AG08396 (cell line): ENCODE measurements at regions not wholly inside any gene's neighbourhood (a gene's known extent, or its start where the extent isn't known, plus 50 kb on each side); places are given as distances from the start of the nearest gene placed in this dataset.

Source experiments
- DNase-seq: peaks from one replicate; pipeline ENCODE4 v3.0.0; 2012; ENCODE audit warnings: low spot score, mixed read lengths

DNA sequence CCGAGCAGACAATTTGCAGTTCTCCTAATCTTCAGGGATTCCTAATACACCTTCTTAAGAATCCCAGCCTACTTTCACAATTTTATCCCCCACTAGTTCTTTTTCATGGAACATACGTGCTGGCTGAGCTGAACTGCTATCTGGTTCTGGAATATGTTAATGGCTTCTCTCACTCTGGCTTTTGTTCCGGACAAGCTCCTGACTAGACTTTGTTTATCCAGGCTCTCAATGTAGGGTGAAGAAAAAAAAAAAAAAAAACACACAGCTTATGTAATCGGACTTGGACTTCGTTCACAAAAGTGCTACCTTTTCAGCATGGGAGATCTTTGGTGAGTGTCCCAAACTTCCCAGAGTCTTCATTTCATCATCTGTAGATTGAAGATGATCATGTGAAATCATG lies 555.4 kb upstream of the CPEB2 start:
- DNase-seq = no peak

DNA sequence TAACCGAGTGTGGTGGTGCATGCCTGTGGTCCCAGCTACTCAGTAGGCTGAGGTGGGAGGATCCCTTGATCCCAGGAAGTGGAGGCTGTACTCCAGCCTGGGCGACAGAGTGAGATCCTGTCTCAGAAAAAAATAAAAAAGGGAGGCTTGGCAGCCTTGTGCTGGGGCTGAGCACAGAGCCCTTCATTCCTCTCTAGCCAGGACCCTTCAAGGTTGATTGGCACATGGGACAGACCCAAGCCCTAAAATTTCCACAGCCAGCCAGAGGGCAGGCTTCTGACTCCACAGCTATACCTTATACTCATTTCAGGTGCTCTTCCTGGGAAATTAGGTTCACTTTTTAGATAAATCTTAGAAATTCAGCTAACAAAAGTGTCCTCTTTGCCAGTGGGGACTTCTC lies 553.0 kb upstream of the CPEB2 start:
- no peak for DNase-seq

DNA sequence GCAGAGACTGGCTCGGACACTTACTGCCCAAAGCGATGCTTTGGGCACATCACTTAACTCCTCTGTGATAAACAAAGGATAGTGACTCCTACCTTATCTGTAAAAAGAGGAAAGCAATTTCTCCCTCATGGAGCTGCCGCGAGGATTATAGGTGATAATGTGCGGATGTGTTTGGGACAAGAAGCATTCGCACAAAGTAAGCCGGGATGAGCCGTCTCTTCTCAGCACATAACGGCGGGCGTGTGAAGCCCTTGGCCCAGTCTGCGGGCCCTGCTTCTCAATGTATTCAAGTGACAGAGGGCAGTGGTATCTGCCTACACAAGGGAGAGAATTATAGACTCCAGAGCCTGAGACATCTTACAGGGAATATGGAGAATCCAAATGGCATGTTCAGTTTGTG lies 550.3 kb upstream of the CPEB2 start:
- no peak for DNase-seq

DNA sequence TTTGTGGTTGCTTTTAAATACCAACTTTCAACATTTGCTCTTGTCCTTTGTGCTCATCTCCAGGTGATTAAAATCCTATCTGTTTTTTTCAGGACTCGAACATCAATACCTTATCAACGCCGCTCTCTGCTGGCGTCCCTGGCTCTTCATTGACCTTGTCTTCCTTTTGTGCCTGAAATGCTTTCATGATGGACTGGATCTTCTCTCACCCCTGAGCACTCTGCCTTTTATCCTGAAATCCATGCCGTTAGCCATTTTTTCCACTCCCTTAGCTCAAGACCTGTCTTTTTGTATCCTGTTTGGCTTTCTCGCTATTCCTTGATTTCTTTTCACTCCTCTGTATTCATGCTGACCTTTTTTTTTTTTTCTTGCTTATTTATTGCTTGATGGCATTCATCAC lies 549.5 kb upstream of the CPEB2 start:
- no peak for DNase-seq

DNA sequence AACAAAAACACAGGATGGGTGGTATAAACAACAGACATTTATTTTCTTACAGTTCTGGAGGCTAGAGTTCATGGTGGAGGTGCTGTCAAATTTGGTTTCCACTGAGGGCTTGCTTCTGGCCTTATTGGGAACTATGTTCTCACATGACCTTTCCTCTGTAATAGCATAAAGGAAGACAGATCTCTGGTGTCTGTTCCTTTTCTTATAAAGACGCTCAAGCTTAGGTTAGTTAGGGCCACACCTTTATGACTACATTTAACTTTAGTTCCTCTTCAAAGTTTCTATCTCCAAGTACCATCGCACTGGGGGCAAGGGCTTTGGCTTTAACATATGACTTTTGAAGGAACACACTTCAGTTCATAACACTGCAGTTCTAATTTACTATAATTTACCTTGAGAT lies 543.8 kb upstream of the CPEB2 start:
- DNase-seq = no peak

DNA sequence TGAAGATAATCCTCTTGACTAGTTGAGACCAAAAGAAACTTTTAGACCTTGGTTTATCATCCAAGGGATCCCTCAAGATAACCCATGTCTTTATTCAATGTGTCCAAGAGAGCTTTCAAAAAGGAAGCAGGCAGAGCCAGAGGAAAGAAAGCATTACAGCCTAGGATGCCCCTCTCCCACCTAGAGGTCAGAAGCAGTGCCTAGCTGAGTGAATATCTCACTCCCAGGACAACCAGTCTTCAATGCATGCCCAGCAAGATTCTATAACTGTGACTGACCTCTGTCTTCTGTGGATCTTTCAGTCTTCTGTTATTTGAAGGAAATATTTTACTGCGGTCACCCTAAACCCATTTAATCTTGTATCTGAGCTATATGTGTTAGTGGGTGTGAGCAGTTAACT lies 537.2 kb upstream of the CPEB2 start:
- DNase-seq = no peak

DNA sequence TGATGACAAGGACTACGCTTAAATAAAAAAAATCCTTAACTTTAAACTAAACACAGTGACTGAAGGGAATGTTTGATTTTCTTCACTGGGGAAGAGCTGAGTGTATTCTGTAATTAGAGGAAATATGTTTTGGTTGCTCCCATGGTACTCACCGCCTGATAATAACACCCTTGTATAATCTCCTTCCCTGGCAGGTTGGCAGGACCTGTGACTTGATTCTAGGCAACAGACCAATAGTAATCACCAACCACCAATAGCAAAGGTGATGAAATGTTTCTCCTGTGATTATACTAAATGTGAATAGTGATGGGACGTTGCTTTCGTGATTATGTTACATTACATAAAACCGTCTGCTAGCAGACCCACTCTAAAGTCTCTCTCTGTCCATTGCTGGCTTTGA lies 536.8 kb upstream of the CPEB2 start:
- DNase-seq = no peak

DNA sequence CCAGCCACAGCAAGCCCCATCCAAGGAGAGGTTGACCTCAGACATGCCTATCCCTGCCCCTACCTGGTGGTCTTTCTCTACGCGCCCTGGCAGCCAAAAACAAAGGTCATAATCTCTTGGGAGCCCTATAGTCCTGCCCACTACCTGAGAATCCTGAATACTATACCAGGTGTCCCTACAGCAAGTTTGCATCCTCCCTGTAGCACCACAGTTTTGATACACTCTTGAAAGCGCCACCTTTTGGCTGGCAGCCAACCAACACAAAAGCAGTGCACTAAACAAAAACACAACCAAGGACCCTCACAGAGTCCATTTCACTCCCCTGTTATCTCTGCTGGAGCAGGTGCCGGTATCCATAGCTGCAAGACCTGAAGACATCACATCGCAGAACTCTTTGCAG lies 523.8 kb upstream of the CPEB2 start:
- no peak for DNase-seq

DNA sequence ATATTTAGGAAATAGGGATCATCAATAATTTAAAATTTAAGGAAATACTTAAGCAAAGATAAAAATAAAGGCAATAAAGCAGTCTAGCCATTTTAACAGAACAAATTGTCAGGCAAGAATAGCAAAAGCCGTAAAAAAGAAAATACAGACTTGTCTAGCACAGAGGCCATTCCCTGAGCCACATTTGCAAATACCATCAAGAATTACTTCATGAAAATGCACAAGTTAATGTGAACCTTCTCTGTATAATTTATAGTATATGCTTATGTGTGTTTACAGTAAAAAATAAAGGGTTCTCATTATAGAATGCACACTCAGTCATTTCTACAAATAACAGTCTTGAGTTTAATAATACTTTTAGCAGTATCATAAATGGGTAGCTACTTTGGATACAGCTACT lies 505.9 kb upstream of the CPEB2 start:
- DNase-seq = no peak

DNA sequence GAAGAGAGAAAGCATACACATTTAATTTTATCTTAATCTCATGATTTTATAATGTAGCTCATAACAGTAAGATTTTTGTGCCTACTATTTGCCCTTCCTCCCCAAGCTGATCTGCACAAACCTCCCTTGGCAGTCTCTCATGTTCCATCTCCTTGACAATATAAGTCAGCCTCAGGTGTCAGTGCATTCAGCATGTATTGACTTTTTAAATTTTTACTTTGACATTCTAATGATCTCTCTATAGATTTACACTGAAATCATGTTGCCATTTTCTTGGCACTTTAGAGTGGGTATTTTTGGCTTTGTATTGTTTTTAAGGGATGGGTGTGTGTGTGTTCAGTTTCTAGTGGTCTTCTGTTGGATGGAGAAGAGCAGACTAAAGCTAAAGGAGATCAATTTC lies 505.3 kb upstream of the CPEB2 start:
- DNase-seq = no peak

DNA sequence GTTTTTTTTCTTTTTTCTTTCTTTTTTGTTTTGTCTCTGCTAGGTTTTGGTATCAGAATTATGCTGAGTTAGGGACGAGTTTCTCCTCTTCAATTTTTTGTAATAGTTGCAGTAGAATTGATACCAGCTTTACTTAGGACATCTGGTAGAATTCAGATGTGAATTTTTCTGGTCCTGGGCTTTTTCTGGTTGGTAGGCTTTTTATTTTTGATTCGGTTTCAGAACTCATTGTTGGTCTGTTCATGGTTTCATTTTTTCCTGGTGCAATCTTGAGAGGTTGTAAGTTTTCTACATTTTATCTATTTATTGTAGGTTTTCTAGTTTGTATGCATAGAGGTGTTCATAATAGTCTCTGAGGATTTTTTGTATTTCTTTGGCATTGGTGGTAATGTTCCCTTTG lies 498.1 kb upstream of the CPEB2 start:
- no peak for DNase-seq

DNA sequence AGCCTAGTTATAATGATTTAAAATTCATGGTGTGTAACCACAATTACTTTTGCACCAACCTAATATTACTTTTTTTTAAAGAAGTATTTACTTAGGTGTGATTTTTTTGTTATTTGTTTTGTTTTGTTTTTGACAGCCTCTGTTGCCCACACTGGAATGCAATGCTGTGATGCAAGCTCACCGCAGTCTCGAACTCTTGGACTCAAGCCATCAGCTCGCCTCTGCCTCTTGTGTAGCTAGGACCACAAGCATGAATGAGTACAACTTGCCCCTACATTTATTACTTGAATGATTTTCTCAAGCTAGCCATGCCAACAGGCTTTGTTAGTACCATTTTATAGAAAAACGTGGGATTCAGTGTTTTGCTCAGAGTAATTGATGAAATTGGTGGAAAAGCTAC lies 488.8 kb upstream of the CPEB2 start:
- no peak for DNase-seq

DNA sequence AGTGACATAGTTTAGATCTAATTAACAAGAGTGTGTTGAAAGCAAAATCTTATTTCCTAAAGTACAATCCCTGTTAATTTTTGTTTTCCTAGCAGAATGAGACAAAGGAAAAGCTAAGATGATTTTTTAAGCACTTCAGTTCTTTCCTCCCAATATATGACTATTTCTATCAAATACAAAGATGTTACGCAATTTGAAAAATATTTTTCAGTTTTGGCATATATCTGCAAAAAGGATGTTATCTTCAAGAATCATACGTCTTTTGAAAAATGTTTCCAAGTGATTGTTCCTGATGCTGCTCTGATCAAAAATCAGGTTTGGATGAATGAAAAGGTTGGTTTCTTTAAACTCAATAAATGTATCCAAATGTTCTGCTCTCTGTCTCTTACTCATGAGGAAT lies 486.7 kb upstream of the CPEB2 start:
- DNase-seq = no peak

DNA sequence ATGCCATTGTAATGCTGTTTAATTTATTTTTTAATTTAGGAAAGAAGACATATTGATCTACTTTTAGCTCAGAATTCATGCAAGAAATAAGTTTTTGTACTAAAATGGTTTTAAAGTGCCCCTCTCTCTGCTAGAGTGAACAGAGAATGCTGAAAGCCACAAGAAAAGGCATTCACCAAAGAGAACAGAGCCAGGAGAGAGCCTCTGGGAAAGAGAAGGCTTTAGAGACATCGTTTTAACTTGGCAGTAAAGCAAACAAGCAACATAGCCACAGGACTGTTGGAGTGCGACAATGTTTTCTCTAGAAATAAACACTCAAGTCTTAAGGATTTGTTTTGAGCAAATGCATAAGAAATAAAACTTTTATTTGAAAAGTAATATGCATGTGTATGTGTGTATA lies 484.1 kb upstream of the CPEB2 start:
- no peak for DNase-seq

DNA sequence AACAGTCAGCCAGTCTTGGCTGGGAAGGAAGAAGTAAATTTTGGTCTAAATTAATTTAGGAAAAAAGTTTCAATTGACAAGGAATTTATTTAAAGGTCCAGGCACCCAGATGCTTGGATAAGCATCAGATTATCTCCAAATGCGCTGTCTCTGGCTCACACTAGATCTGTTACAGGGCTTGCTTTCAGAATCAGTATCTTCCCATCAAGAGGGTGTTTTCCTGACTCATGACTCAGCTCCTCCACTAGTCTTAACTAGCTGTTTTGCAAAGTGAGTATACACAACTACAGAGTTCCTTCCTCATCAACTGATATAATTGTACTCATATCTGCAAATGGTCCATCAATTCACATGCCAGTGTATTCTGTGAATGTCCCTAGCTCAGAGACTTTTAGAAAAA lies 482.1 kb upstream of the CPEB2 start:
- DNase-seq = no peak

DNA sequence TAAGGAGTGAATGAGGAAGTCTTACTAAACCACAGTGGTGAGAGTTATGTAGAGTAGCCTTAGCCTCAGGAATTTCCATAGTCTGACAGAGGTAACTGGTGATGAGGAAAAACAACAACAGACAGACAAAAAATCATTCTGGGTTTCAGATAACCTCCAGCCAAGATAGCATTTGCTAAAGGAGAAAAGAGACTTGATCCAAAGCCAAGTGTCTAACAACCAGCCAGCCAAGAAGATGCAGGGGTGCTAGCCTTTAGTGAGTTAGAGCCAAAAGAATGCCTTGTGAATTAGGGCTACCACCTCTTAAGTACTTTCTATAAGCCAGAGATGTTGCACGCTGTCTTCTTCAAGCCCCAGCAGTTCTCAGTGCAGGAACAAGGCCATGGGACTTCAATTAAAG lies 478.0 kb upstream of the CPEB2 start:
- DNase-seq = no peak

DNA sequence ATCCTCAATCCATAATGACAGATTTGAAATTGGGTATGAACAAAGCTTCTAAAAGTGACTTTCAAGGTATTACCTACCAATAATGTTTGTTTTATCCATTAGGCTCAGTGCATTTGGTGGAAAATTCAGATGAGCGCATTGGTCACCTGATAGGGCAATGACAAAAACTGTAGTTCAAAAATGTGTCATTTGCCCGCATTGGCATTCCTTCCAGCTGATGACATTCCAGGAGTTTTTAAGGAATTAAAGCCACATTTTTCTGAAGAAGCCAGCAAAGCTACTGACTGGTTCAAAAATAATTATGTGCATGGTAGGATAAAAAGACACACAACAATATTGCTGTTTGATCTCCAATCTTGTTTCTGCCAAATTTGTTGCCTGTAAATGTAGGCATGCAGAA lies 473.4 kb upstream of the CPEB2 start:
- DNase-seq = no peak

DNA sequence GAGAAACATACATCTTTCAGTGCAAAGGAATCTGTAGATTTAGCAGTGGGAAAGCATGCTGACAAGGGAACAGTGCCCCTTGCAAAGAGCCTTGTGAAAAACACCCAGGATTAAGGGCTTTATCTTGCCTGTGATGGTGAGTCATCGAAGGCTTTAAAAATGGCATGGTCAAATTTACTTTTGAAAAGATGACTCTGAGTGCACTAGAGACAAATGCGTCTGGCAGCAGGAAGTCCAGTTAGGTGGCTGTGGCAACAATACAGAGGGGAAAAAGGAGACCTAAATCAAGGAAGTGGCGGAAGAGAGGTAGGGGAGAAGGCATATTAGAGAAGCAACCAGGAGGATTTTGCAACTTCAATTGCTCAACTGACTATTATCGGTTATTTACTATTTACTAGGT lies 472.6 kb upstream of the CPEB2 start:
- no peak for DNase-seq

DNA sequence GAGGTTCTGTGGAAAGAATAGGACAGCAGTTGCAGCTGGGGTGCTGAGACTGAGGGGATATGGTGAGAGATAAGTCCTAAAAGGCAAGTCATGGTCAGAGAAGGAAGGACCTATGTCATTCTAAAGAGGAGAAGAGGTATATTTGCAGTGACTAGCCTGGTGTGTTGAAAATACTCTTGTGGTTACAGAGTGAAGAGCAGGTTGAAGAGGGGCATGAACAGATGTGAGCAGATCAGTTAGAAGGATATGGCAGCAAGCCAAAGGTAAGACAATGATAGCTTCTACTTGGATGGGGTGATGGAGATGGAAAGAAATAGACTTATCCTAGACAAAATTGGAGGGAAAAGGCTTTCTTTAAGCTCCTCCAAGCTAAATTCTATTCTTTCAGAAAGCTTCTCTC lies 469.8 kb upstream of the CPEB2 start:
- no peak for DNase-seq

DNA sequence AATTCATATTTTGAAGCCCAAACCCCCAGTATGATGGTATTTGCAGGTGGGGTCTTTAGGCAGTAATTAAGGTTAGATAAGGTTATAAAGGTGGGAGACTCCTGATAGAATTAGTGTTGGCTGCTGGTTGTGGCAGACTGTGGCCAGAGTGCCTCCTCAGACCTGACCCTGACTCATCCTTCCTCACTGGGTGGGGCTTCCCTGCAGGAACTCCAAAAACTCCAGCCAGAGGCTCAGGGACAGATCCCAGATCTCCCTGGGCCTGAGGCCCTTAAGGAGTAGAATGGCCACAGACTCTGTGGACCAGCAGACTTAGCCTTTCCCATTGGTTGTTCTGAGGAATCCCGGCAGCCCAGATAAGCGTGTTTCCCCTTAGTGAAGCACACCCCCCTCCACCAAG lies 463.0 kb upstream of the CPEB2 start:
- DNase-seq = no peak

DNA sequence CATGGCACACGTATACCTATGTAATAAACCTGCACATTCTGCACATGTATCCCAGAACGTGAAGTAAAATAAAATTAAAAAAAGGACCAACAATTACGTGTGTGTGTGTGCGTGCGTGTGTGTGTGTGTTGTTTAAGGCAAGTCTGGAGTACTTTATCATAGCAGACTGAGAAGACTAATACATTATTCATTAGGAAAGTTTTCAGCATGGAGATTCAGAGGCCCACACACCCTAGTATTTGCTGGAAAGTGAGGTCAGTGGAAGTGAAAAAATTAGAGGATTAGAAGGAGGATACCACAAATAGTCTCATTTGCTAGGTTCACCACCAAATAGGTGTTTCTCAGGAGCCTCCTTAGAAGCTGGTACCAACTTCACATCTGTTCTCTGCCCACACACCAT lies 457.1 kb upstream of the CPEB2 start:
- DNase-seq = no peak

DNA sequence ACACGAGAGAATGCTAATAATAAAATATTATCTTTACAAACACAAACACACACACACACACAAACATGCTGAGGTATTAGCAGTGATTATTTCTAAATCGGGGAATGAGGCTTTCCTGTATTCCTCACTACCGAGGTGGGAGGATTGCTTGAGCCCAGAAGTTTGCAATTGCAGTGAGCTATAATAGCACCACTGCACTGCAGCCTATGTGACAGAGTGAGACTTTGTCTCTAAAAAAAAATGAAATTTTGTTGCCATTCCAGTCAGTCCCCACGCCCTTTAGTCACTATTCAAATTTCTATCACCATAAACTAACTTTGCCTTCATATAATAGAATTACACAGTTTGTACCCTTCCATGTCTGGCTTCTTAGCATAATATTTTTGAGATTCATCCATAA lies 456.5 kb upstream of the CPEB2 start:
- no peak for DNase-seq

DNA sequence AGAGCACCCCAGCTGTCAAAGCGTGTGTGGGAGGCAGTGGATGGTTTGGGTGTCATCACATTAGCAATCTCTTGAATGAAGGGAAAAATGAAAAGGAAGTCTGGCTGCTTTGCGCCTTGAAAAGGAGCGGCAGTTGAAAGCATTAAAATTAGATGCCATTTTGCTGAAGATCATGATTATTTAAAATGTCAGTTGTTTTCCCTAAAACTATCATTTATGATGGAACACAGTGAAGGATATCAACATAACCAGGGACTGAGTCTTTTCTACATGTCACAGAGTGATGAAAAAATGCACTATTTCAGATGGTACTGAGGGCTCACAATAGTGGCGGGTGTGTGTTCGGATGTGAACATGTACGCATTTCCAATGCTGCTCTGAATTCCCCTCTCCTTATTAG lies 450.2 kb upstream of the CPEB2 start:
- DNase-seq = no peak

DNA sequence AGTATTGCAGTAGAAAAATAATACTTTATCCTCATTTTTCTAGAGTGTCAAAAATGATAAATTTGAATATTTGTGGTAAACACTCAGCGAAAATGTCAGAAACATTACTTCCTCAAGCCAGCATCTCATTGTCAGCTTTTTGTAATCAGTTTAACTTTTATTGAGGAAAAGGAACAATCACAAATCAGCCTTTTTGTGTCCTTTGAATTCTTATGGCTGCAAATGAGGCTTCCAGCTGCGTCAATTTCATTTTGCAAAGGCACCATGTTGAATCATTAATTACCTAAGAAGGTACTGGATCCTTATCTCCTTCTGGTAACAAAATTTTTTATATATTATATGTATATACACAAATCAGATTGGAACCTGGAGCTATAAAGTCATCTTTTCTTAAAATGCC lies 442.6 kb upstream of the CPEB2 start:
- no peak for DNase-seq

DNA sequence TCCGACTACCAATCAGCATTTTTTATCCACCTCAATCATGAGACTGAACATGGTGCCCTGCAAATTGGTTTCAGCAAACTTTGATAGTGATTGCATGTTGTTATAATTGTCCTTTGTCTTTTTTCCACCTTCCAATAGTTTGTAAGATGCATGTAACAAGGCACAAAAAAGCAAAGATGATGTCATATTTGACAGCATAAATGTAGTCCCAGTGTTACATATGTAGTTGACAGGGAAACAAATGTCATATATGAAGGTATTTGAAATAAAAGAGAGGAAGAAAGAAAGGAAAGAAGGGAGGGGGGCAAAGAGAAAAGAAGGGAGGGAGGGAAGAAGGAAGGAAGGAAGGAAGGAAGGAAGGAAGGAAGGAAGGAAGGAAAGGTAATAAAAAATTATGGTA lies 441.7 kb upstream of the CPEB2 start:
- DNase-seq = no peak

DNA sequence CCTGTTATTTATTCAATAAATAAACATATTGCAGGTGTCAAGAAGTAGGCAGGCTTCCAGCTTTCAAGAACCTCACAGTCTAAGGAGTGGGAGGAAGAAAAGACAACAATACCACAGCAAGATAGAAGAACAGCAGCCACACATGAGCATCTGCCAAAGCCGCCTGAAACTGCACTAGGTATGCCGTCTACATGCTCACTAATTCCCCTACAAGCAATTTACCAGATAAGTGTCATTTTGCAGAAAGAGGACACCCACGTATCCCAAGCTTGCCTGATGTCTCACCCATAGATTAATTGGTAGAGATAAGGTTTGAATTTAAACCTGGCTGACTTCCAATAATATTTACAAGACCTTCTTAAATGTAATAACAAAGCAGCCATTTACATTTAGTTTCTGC lies 439.4 kb upstream of the CPEB2 start:
- DNase-seq = no peak
